Keratinocyte (primary cell): ENCODE measurements at regions not wholly inside any gene's neighbourhood (a gene's known extent, or its start where the extent isn't known, plus 50 kb on each side); places are given as distances from the start of the nearest gene placed in this dataset.

Experiments used
- DNase-seq: peaks from one replicate; pipeline ENCODE4 v3.0.0-alpha.2; 2011; ENCODE audit warnings: low read depth, missing footprints, low spot score
- FAIRE-seq: peaks from 2 replicates; lab custom pipeline; 2011; peaks lifted over from hg19 to GRCh38; lab: Jason Lieb, UNC
- H2AFZ ChIP-seq: 2 replicates; pipeline ENCODE4 v1.6.0; 2012; ENCODE audit warnings: low read length, control low read depth, inconsistent platforms; ENCODE audit not compliant: control insufficient read depth
- H3K27ac ChIP-seq: 2 replicates; pipeline ENCODE4 v1.5.1; 2011; ENCODE audit warnings: low read length; ENCODE audit not compliant: control insufficient read depth, insufficient read depth
- H3K27me3 ChIP-seq: 3 replicates; pipeline ENCODE4 v1.6.0; 2011; ENCODE audit warnings: low read length; ENCODE audit not compliant: control insufficient read depth, insufficient read depth; ENCODE audit errors: extremely low read depth
- H3K36me3 ChIP-seq, 2 experiments: 2 replicates in 1 of 2; 3 replicates in 1 of 2; pipeline ENCODE4 v1.5.1; 2011; ENCODE audit warnings: low read length in 2 of 2, mild to moderate bottlenecking in 1 of 2; ENCODE audit not compliant: control insufficient read depth in 2 of 2, insufficient read depth in 2 of 2; ENCODE audit errors: extremely low read depth in 1 of 2
- H3K4me1 ChIP-seq: 3 replicates; pipeline ENCODE4 v1.5.1; 2011; ENCODE audit warnings: low read length; ENCODE audit not compliant: control insufficient read depth, insufficient read depth; ENCODE audit errors: extremely low read depth
- H3K4me2 ChIP-seq: 3 replicates; pipeline ENCODE4 v1.6.0; 2011; ENCODE audit warnings: low read depth, low read length; ENCODE audit not compliant: control insufficient read depth, insufficient read depth; ENCODE audit errors: extremely low read depth
- H3K4me3 ChIP-seq, 3 experiments: fragments of 200-600 bp in 1 of 3; sonication (generic) in 1 of 3; 2 replicates in 2 of 3; 3 replicates in 1 of 3; pipeline ENCODE4 v1.5.1; 2011 to 2016; ENCODE audit warnings: low read length in 3 of 3, mild to moderate bottlenecking in 3 of 3, control low read depth in 2 of 3, inconsistent platforms in 1 of 3, low read depth in 1 of 3, mixed read lengths in 1 of 3, mixed run types in 1 of 3, moderate library complexity in 1 of 3; ENCODE audit not compliant: control insufficient read depth in 2 of 3, insufficient read depth in 2 of 3; ENCODE audit errors: extremely low read depth in 1 of 3
- H3K79me2 ChIP-seq: 2 replicates; pipeline ENCODE4 v1.6.0; 2012; ENCODE audit warnings: low read length; ENCODE audit not compliant: control insufficient read depth, insufficient read depth
- H3K9ac ChIP-seq: 3 replicates; pipeline ENCODE4 v1.6.0; 2011; ENCODE audit warnings: low read length; ENCODE audit not compliant: control insufficient read depth, insufficient read depth; ENCODE audit errors: extremely low read depth
- H3K9me1 ChIP-seq: 3 replicates; pipeline ENCODE4 v1.6.0; 2011; ENCODE audit warnings: low read length; ENCODE audit not compliant: control insufficient read depth, insufficient read depth; ENCODE audit errors: extremely low read depth
- H3K9me3 ChIP-seq: 2 replicates; pipeline ENCODE4 v1.5.1; 2012; ENCODE audit warnings: low read depth, low read length; ENCODE audit not compliant: control insufficient read depth
- H4K20me1 ChIP-seq: 3 replicates; pipeline ENCODE4 v1.6.0; 2011; ENCODE audit warnings: low read length; ENCODE audit not compliant: control insufficient read depth, insufficient read depth; ENCODE audit errors: extremely low read depth
- EZH2 ChIP-seq: IDR thresholded peaks from one replicate; pipeline ENCODE4 v1.6.1; 2012; ENCODE audit warnings: inconsistent platforms, mild to moderate bottlenecking, low read length, moderate library complexity
- dilution Hi-C: fragments of 300-500 bp; cut with MboI; formaldehyde crosslinking; loops from one replicate; pipeline ENCODE4 v1.7.0; 2020; ENCODE audit warnings: low sequenced_read_pairs; ENCODE audit not compliant: extremely low pct_ligation_motif_present
- TF ChIP-seq, protein P1 (sequence below), 3 experiments: IDR thresholded peaks in 1 of 3; conservative IDR thresholded peaks in 1 of 3; optimal IDR thresholded peaks in 1 of 3; 2 replicates in 2 of 3; 3 replicates in 1 of 3; pipeline versions ENCODE3 to v1.5.1; 2011; ENCODE audit warnings: low read length in 3 of 3, mild to moderate bottlenecking in 3 of 3, moderate library complexity in 2 of 3, control low read depth in 1 of 3, inconsistent platforms in 1 of 3; ENCODE audit not compliant: insufficient read depth in 2 of 3; ENCODE audit errors: extremely low read depth in 1 of 3

DNA sequence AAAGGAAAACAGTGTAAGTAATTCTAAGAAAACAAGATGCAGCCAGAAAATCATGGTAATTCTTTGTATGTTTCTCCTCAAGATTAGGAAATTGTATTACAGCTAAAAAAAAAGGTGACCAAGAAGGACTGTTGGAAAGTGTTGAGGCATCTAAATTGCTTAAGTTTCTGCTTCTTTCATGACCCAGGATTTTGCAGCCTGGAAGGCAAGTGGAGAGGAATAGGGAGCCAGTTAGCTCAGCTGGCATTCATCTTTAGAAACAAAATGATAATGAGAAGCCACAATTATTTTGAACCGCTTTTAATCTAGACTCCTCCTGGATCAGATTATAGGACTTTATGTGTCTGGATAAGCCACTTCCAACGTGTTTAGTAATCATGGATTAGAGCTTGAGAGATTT, 56.8 kb upstream of the TMEM229A start:
- FAIRE-seq (no peak), DNase-seq (no peak)
- Histone ChIP-seq H3K9ac (no peak overlapping the region), H3K4me3 (no peak overlapping the region), H3K4me1 (no peaks in the 10 kb centered on the region), H3K36me3 (no peaks in the 10 kb centered on the region), H2AFZ (no peak overlapping the region), H3K9me3 (no peaks in the 10 kb centered on the region), H3K9me1 (no peaks in the 10 kb centered on the region), H3K79me2 (no peaks in the 10 kb centered on the region), H3K27ac (no peak overlapping the region), H4K20me1 (no peaks in the 10 kb centered on the region), H3K27me3 (no peaks in the 10 kb centered on the region), H3K4me2 (no peak overlapping the region)
- dilution Hi-C loops: no loop called here
- no peak for TF ChIP-seq EZH2
- TF ChIP-seq, protein P1, sequence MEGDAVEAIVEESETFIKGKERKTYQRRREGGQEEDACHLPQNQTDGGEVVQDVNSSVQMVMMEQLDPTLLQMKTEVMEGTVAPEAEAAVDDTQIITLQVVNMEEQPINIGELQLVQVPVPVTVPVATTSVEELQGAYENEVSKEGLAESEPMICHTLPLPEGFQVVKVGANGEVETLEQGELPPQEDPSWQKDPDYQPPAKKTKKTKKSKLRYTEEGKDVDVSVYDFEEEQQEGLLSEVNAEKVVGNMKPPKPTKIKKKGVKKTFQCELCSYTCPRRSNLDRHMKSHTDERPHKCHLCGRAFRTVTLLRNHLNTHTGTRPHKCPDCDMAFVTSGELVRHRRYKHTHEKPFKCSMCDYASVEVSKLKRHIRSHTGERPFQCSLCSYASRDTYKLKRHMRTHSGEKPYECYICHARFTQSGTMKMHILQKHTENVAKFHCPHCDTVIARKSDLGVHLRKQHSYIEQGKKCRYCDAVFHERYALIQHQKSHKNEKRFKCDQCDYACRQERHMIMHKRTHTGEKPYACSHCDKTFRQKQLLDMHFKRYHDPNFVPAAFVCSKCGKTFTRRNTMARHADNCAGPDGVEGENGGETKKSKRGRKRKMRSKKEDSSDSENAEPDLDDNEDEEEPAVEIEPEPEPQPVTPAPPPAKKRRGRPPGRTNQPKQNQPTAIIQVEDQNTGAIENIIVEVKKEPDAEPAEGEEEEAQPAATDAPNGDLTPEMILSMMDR (optimal IDR thresholded peaks at IDR 0.05 in 1 of 3, IDR thresholded peaks at IDR 0.05 in 1 of 3, conservative IDR thresholded peaks at IDR 0.05 in 1 of 3; ENCODE audit: extremely low read depth in 1 of 3, insufficient read depth in 2 of 3, low read length in 3 of 3): no peak

DNA sequence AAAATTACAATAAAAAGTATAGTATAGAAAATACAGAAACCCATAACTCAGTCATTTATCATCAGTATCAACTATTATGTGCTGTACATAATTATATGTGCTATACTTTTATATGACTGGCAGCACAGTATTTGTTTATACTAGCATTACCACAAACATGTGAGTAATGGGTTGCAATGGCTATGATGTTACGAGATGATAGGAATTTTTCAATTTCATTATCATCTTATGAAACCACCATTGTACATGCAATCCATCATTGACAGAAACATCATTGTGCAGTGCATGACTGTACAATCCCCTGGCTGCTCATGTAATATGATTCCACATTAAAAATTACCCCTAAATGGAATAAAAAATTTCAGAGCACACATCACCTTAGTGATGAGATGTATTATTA, 55.7 kb upstream of the TMEM229A start:
- H3K4me1 ChIP-seq: no peaks in the 10 kb centered on the region
- H3K9ac ChIP-seq: no peak overlapping the region
- no peak overlapping the region for H2AFZ ChIP-seq
- DNase-seq (no peak), FAIRE-seq (no peak)
- no peaks in the 10 kb centered on the region for H3K9me3 ChIP-seq
- dilution Hi-C loops: no loop called here
- no peaks in the 10 kb centered on the region for H3K9me1 ChIP-seq
- no peak overlapping the region for H3K27ac ChIP-seq
- no peak overlapping the region for H3K4me3 ChIP-seq
- H3K79me2 ChIP-seq: no peaks in the 10 kb centered on the region
- no peaks in the 10 kb centered on the region for H3K36me3 ChIP-seq
- H3K27me3 ChIP-seq: no peaks in the 10 kb centered on the region
- no peak overlapping the region for H3K4me2 ChIP-seq
- TF ChIP-seq EZH2: no peak
- TF ChIP-seq, protein P1 (optimal IDR thresholded peaks at IDR 0.05 in 1 of 3, IDR thresholded peaks at IDR 0.05 in 1 of 3, conservative IDR thresholded peaks at IDR 0.05 in 1 of 3; ENCODE audit: extremely low read depth in 1 of 3, insufficient read depth in 2 of 3, low read length in 3 of 3): no peak
- H4K20me1 ChIP-seq: no peaks in the 10 kb centered on the region
